GM18526 (cell line): ENCODE measurements at regions not wholly inside any gene's neighbourhood (a gene's known extent, or its start where the extent isn't known, plus 50 kb on each side); places are given as distances from the start of the nearest gene placed in this dataset.

ENCODE experiments used
- POLR2A ChIP-seq: IDR thresholded peaks from 3 replicates; pipeline ENCODE4 v1.6.1; 2011; ENCODE audit not compliant: insufficient read length; ENCODE audit errors: extremely low read depth

- no peak for TF ChIP-seq POLR2A
Observed at GRCh38 chr22:48154943-48155240, 1392.4 kb downstream of the TBC1D22A start.

- no peak for TF ChIP-seq POLR2A
Observed at GRCh38 chr22:48154169-48154942, 1391.9 kb downstream of the TBC1D22A start.

DNA sequence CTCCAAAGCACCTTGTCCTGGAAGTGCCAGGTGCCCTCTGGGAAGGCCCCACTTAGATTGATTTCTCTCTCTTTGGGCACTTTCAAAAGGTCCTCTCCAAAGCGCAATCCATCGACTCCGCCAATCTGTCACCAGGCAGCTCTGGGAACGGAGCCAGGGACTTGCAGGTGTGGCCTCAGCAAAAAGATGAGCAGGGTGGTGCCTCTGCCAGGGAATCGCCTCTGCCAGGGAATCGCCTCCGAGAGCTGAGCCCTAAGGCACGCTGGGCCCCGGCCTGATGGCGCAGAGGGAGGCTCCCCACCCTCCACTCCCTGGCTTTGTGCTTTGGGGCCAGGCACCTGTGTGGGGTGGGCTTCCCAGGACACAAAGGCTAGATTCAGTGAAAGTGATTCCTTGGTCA is 1391.3 kb downstream of the TBC1D22A start:
- TF ChIP-seq POLR2A, result no peak

DNA sequence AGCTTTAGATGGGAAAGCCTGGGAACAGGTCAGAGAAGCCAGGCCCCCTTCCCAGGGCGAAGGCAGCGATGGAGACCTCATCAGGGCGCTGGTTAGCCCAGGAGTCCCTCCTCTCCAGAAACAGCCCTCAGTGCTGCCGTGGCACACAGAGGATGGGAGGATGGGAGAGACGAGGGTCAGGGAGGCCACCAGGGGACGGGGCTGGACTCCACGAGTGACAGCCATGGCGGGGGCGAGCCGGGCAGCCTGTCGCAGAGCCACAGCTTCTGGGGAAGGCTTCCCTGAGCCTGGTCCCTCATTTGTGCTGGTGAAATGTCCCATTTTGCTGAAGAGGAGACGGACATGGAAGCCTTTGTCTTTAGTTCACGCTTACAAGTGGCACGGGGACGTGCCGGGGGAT is 1390.5 kb downstream of the TBC1D22A start:
- no peak for TF ChIP-seq POLR2A

GRCh38 chr22:48152164-48152775 is 1389.8 kb downstream of the TBC1D22A start:
- no peak for TF ChIP-seq POLR2A

DNA sequence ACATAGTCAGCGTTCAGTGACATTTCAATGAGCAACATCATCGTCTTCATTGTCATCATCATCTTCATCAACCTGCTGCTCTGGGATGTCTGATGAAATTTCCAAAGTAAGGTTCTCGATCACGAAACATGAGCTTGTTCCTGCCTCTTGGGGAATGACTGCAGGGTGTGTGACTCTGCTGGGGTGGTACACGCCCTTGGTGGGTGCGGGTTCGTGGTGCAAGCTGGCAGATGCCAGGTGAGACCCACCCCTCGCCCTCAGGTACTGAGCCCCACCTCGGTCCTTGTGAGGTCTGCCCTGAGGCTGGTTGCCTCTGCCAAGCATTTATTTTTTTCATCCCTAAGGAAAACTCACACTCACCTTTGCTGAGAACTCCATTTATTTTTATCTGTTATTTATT is 1389.2 kb downstream of the TBC1D22A start:
- no peak for TF ChIP-seq POLR2A

- TF ChIP-seq POLR2A, result no peak
Observed at GRCh38 chr22:48147831-48148230, 1385.4 kb downstream of the TBC1D22A start.

DNA sequence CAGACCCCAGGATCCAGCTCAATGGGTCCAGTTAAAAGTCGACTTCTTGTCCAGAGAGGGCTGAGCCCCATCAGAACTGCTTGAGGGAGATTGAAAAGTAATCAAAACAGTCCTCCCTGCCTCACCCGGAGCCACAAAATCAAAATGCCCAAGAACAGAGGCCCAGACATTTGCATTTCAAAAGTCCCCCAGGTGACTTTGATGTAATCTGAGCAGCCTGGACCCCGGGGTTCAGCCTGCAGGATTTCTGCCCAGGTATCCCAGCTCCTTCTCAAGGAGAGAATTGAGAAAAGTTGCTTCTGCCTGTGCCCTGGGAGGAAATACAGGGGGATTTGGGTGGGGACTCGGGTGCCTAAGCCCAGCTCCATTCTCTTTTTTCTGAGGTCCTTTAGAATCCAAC is 1385.0 kb downstream of the TBC1D22A start:
- no peak for TF ChIP-seq POLR2A

DNA sequence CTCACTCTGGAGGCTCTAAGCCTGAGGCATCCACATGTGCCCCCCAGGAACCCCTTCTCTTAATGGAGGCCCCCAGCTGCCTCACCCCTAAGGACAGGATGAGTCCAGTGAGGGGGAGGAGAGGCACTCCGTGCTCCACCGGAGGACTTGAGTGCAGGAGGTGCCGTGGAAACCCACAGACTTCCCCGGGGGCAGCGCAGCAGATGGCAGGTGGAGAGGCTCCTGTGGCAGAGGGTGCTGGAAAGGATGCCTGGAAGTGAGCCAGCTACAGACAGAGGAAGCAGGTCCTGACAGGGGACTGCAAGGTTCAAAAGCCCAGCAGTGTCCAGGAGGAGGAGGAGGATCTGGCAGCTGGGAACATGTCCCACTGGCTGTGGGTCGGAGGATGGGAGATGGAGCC is 1384.0 kb downstream of the TBC1D22A start:
- no peak for TF ChIP-seq POLR2A

DNA sequence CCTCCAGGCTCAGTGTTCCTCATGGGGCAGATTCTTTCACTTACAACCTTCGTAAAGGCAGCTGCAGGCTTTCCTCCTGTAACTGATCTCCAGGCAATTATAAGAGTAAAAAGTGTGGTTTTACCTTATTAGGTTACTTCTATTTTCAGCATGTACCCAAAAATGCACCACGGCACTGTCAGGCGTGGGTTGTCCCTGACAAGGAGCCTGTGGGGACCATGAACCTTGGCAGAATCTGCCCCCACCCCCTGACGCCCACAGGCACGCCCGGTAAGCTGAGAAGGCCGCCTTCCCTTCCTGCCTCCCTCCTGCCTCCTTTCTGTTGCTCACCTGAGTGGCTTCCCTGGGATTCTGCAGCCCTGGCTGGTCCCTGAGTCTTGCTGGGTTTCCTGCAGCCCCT is 1383.3 kb downstream of the TBC1D22A start:
- no peak for TF ChIP-seq POLR2A

GRCh38 chr22:48144318-48144717 is 1381.9 kb downstream of the TBC1D22A start:
- no peak for TF ChIP-seq POLR2A

- no peak for TF ChIP-seq POLR2A
Observed at GRCh38 chr22:48143856-48144255, 1381.4 kb downstream of the TBC1D22A start.

GRCh38 chr22:48142388-48142787 is 1379.9 kb downstream of the TBC1D22A start:
- no peak for TF ChIP-seq POLR2A

- TF ChIP-seq POLR2A, result no peak
Observed at GRCh38 chr22:48141301-48141700, 1378.9 kb downstream of the TBC1D22A start.

DNA sequence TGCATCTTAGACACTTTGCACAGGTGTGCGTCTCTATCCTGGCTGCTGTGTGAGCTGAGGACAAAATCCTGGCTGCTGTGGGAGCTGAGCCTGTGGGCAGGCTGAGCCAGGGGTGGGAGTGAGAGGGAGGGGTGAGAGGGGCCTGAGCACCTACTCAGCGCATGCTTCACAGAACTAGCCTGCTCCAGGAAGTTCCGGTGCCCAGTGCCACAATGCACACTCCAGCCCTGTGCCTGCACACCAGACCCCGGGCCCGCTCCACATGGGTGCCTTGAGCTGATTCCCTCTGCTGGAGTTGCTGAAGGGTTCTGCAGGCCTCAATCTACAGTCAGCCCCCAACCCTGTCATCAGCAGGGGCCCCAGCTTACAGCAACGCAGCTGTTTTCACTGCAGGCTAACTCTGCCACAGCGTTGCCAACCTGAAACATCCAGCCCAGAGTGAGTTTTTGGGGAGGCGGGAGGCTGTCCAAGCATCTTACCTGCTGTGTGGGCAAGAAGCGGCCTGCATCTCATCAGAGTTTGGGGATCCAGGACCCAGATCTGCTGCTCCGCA is 1377.9 kb downstream of the TBC1D22A start:
- TF ChIP-seq POLR2A, result no peak

GRCh38 chr22:48139776-48140175 is 1377.3 kb downstream of the TBC1D22A start:
- TF ChIP-seq POLR2A, result no peak

DNA sequence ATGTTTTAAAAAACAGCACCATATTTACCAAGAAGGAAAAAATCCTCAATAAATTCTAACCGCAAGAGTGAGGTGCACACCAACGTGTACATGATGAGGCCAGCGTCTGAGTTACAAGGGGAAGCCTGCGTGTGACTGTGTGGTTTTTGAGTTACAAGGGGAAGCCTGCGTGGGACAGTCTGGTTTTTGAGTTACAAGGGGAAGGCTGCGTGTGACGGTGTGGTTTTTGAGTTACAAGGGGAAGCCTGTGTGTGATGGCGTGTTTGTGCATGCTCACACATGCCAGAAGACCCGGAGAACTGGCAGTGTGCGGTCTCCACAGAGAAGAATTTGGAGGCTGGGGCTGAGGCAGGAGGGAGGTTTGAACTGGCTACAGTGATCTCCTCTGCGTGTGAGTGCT is 1376.4 kb downstream of the TBC1D22A start:
- TF ChIP-seq POLR2A, result no peak

DNA sequence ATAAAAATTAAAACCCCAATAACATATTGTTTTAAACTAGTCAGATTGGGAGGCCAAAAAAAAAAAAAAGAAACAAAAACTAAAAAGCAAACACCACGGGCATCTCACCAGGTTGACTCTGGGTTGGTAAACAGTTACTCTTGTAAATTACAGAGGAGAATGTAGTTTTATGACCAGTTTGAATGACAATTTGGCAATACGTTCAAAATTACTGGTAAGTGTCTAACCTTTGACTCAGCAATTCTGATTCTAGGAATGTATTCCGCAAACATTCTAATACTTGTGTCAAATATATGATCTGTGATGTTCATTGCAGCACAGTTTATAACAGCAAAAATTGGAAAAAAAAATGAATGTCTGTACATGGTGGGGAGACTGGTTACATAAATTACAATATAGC is 1376.0 kb downstream of the TBC1D22A start:
- TF ChIP-seq POLR2A, result no peak

DNA sequence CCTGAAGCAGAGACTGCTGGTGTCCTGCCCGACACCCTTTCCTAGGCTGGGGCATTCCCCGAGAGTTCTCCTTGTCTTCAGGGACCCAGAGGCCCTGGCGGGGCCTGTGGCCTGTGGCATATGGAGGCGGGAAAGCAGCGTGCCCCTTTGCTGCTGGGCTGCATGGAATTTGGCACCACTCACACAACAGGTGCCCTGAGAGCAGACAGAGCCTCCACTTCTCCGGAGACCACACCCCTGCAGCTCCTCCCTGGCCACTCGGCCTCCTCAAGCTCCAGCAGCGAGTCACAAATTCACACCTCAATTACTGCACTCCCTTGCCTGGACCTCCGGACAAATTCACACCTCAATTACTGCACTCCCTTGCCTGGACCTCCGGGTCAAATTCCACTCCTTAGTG is 1375.2 kb downstream of the TBC1D22A start:
- TF ChIP-seq POLR2A, result no peak
